Astrocyte of the spinal cord (primary cell): ENCODE measurements at regions not wholly inside any gene's neighbourhood (a gene's known extent, or its start where the extent isn't known, plus 50 kb on each side); places are given as distances from the start of the nearest gene placed in this dataset.
A peak's percentile ranks its signal among the peaks of the same experiment; 100 is the strongest.
"Not testable (repeated sequence)": the region's sequence is repeated elsewhere in the genome, so short reads cannot be mapped to it uniquely, and the experiment has no call there.

Experiments
- DNase-seq: peaks from one replicate; pipeline ENCODE4 v3.0.0; 2011; ENCODE audit warnings: low read depth, low spot score
- H3K4me3 ChIP-seq: 2 replicates; pipeline ENCODE4 v1.5.1; 2011; ENCODE audit warnings: low read depth, mild to moderate bottlenecking, low read length, moderate library complexity
- in situ Hi-C: cut with HindIII; loops from 2 replicates; pipeline ENCODE4 v1.10.0; 2017; ENCODE audit warnings: low sequenced_read_pairs
- TF ChIP-seq, protein P1 (sequence below): IDR thresholded peaks from 2 replicates; pipeline ENCODE4 v1.5.1; 2012; ENCODE audit warnings: low read depth, mild to moderate bottlenecking, low read length, inconsistent platforms

DNA sequence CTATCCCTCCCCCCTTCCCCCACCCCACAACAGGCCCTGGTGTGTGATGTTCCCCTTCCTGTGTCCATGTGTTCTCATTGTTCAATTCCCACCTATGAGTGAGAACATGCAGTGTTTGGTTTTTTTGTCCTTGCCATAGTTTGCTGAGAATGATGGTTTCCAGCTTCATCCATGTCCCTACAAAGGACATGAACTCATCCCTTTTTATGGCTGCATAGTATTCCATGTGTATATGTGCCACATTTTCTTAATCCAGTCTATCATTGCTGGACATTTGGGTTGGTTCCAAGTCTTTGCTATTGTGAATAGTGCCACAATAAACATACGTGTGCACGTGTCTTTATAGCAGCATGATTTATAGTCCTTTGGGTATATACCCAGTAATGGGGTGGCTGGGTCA lies 52.3 kb upstream of the MAN1A2 start:
- H3K4me3 ChIP-seq, in situ Hi-C loops: not testable (repeated sequence)

DNA sequence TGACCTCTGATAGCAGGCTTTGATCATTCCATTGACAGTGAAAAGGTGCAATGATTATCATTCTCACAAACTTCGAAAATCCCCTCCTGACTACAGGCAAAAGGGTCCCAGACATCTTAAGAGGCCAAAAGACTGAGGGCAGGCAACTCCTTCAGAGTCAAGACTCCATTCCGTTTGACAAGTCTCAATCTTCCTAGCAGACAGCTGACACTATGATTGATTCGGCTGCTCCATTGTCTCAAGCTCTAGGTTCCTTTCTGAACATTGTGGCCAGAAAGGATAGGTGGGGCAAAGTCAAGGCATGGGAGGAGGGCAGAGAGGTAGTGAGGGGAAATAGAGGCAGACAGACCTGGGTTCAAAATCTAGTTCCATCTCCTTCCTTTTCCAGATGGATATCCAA lies 53.7 kb upstream of the MAN1A2 start:
- no peak overlapping the region for H3K4me3 ChIP-seq
- in situ Hi-C loops = no loop called here
- TF ChIP-seq, protein P1, sequence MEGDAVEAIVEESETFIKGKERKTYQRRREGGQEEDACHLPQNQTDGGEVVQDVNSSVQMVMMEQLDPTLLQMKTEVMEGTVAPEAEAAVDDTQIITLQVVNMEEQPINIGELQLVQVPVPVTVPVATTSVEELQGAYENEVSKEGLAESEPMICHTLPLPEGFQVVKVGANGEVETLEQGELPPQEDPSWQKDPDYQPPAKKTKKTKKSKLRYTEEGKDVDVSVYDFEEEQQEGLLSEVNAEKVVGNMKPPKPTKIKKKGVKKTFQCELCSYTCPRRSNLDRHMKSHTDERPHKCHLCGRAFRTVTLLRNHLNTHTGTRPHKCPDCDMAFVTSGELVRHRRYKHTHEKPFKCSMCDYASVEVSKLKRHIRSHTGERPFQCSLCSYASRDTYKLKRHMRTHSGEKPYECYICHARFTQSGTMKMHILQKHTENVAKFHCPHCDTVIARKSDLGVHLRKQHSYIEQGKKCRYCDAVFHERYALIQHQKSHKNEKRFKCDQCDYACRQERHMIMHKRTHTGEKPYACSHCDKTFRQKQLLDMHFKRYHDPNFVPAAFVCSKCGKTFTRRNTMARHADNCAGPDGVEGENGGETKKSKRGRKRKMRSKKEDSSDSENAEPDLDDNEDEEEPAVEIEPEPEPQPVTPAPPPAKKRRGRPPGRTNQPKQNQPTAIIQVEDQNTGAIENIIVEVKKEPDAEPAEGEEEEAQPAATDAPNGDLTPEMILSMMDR = no peak
- no peak for DNase-seq

More for the DNA sequence above, 52.3 kb upstream of the MAN1A2 start:
- not testable (repeated sequence) for DNase-seq

DNA sequence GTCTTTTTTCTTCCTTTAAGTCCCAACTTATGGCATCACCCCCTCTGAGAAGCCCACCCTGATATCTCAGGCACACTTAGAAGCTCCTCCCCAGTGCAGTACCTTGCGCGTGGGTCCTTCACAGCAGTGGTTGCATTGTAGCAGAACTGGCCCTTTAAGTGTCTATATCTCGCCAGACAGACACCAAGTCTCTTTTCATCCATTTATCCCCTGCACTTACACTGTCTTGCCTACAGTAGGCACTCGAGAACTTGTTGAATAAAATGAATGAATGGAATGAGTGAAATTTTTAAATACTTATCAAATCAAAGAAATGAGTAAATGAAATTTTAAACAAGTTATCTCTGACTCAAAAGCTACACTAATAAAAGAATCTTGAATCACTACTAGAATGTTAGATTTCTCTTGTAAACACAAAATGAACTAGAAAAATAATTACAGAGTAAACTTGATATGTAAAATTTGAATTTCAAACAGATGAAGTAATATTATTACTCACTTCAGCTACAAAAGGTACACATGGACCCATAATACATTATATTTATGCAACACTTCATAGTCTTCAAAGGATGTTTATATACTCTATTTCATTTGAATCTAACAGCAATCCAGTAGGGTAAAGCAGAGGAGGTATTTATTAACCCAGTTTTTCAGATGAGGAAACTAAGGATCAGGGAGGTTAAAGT lies 54.7 kb upstream of the MAN1A2 start:
- TF ChIP-seq, protein P1 = peak; percentile 44
- in situ Hi-C loops = no loop called here
- DNase-seq = peak; percentile 6

DNA sequence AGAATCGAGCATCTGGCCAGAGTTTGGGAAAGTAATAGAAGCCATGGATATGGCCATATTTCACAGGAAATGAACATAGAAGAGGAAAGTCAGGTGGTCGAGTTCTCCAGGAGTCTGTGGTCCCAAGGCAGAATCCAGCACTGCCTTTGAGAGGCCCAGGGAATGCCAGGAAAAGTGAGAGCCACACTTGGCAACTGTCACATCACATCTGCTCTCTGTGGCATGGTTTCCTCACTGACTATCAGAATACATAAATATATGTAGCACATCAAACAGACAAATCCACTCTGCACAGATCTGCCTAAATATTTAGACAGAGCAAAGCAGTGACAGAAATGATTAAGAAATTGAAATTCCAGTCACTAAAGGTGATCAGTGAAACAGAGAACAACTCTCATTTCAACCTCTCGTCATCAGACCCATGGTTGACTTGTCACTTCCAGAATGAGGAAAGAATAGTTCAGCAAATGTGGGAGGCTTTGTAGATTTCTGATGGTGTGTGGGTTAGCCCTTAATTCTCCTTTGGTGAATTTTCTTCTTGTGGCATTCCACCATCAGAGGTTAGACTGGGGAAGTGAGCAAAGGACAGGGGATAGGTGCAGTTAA lies 58.8 kb upstream of the MAN1A2 start:
- TF ChIP-seq, protein P1 = no peak
- DNase-seq = no peak
- no peak overlapping the region for H3K4me3 ChIP-seq
- in situ Hi-C loops = no loop called here

More for the DNA sequence above, 54.7 kb upstream of the MAN1A2 start:
- no peak overlapping the region for H3K4me3 ChIP-seq

DNA sequence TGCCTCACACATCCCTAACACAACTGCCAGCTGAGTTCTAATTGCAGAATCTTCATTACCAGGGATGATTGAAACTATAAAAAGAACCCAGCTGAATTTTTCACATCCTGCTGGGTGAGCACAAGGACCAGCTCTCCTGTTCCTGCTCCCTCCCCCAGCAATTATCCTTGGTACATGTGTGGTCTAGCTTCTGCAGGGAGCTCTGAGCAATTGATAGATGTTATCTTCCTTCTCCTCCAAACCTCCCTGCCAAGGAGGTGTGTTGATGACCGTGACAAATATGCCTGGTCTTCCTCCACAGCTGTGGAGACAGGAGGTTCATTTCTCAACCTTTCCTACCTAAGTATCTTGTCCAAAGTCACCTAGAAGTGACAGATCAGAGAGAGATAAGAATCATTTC lies 65.3 kb upstream of the MAN1A2 start:
- DNase-seq = no peak
- no peak overlapping the region for H3K4me3 ChIP-seq
- TF ChIP-seq, protein P1 = no peak
- in situ Hi-C loops = no loop called here

DNA sequence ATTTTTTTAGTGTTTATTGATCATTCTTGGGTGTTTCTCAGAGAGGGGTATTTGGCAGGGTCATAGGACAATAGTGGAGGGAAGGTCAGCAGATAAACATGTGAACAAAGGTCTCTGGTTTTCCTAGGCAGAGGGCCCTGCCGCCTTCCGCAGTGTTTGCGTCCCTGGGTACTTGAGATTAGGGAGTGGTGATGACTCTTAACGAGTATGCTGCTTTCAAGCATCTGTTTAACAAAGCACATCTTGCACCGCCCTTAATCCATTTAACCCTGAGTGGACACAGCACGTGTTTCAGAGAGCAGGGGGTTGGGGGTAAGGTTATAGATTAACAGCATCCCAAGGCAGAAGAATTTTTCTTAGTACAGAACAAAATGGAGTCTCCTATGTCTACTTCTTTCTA lies 67.1 kb upstream of the MAN1A2 start:
- DNase-seq, H3K4me3 ChIP-seq, in situ Hi-C loops: not testable (repeated sequence)

DNA sequence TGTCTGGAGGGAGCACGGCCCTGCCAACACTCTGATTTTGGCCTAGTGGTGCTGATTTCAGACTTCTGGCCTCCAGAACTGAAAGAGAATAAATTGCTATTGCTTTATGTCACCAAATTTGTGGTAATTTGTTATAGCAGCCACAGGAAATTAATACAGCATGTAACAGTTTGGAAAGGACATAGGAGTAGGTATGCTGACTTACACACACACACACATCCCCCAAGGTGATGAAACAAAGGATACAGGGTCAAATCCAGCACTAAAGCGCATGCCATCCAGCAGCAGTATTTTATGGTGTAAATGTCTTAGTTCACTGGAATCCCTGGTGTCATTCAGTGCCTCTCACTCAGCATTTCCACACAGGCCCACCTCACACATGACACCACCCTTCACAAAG lies 72.2 kb upstream of the MAN1A2 start:
- DNase-seq = no peak
- in situ Hi-C loops = no loop called here
- TF ChIP-seq, protein P1 = no peak

More for the DNA sequence above, 72.2 kb upstream of the MAN1A2 start:
- no peak overlapping the region for H3K4me3 ChIP-seq
